Adrenal gland (tissue), 9 donors: ENCODE measurements at regions not wholly inside any gene's neighbourhood (a gene's known extent, or its start where the extent isn't known, plus 50 kb on each side); places are given as distances from the start of the nearest gene placed in this dataset.

Experiments used
- DNase-seq, 7 donors: peaks; one replicate each; pipeline ENCODE4 v3.0.0-alpha.2; 2019 to 2020
- H3K27ac ChIP-seq, 5 donors: fragments of 200-600 bp; sonication (generic) in 4 of 5; 1 replicate in 3 of 5; 2 replicates in 2 of 5; pipeline versions ENCODE4 v1.5.1 to v1.8.0; 2016 to 2020; ENCODE audit warnings: mild to moderate bottlenecking in 1 of 5
- H3K27me3 ChIP-seq: fragments of 200-600 bp; 2 replicates; pipeline ENCODE4 v1.8.0; 2021
- H3K36me3 ChIP-seq, 2 donors: fragments of 200-600 bp; replicated peaks in 1 of 2; 1 replicate in 1 of 2; 2 replicates in 1 of 2; pipeline versions ENCODE4 v1.5.1 to v1.8.0; 2018 to 2022
- H3K4me1 ChIP-seq, 2 donors: fragments of 200-600 bp; replicated peaks in 1 of 2; 1 replicate in 1 of 2; 2 replicates in 1 of 2; pipeline versions ENCODE4 v1.5.1 to v1.8.0; 2018 to 2021
- H3K4me3 ChIP-seq, 4 donors: fragments of 200-600 bp; sonication (generic) in 3 of 4; one replicate each; pipeline ENCODE4 v1.5.1; 2016 to 2018
- H3K9me3 ChIP-seq, 3 donors: fragments of 200-600 bp; sonication (generic) in 1 of 3; replicated peaks in 1 of 3; 1 replicate in 2 of 3; 2 replicates in 1 of 3; pipeline versions ENCODE4 v1.5.1 to v1.8.0; 2016 to 2021
- POLR2A ChIP-seq, 2 donors: fragments of 450-650 bp; IDR thresholded peaks; one replicate each; pipeline ENCODE4 v1.6.1; 2017; ENCODE audit warnings: antibody characterized with exemption in 2 of 2, mild to moderate bottlenecking in 2 of 2, moderate library complexity in 1 of 2
- WGBS, 4 donors: extraction: QIAGEN DNeasy Blood & Tissue Kit in 2 of 4; methylation state at CpG; one replicate each; pipeline versions ENCODE4 v1.1.5 to v1.1.7; 2013 to 2017; 5-methylcytosine and 5-hydroxymethylcytosine counted together
- intact Hi-C, 2 donors: fragments of 100-400 bp; cut with DNase I; formaldehyde crosslinking; loops; one replicate each; pipeline versions ENCODE4 v1.14.1 to v1.15.0; 2022 to 2023
- TF ChIP-seq, protein P1 (sequence below), 6 experiments: fragments of 450-650 bp in 4 of 6; fragments of 200-600 bp in 2 of 6; sonication (generic) in 1 of 6; IDR thresholded peaks; 1 replicate in 5 of 6; 2 replicates in 1 of 6; pipeline versions ENCODE4 v1.5.1 to v1.8.0; 2016 to 2021; ENCODE audit warnings: antibody characterized with exemption in 6 of 6, mild to moderate bottlenecking in 2 of 6, moderate library complexity in 1 of 6
- donor health status: healthy with polysubstance abuse.
- donor health status: Bipolar disorder and iron deficiency.
- donor health status: DM: yes; HTN: yes; CAD: no.
- donor health status: DM: no; HTN: no; CAD: no.
- donor health status: DM: no; HTN: no; CAD: no.

- intact Hi-C loops: no loop called here
- Histone ChIP-seq H3K4me1 (peaks cover 0 to 6% of the 10 kb centered on the region in 2 donors), H3K9me3 (no peaks in the 10 kb centered on the region), H3K4me3 (no peak overlapping the region), H3K27ac (no peak overlapping the region), H3K27me3 (no peaks in the 10 kb centered on the region), H3K36me3 (no peaks in the 10 kb centered on the region)
- no peak for DNase-seq
- WGBS, 4 donors: 71 to 81% (median 75%) methylated on average over 8 of the region's 8 CpGs
- TF ChIP-seq, protein P1, sequence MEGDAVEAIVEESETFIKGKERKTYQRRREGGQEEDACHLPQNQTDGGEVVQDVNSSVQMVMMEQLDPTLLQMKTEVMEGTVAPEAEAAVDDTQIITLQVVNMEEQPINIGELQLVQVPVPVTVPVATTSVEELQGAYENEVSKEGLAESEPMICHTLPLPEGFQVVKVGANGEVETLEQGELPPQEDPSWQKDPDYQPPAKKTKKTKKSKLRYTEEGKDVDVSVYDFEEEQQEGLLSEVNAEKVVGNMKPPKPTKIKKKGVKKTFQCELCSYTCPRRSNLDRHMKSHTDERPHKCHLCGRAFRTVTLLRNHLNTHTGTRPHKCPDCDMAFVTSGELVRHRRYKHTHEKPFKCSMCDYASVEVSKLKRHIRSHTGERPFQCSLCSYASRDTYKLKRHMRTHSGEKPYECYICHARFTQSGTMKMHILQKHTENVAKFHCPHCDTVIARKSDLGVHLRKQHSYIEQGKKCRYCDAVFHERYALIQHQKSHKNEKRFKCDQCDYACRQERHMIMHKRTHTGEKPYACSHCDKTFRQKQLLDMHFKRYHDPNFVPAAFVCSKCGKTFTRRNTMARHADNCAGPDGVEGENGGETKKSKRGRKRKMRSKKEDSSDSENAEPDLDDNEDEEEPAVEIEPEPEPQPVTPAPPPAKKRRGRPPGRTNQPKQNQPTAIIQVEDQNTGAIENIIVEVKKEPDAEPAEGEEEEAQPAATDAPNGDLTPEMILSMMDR (IDR thresholded peaks at IDR 0.05): no peak
- TF ChIP-seq POLR2A (IDR thresholded peaks at IDR 0.05): no peak
Measured at GRCh38 chr13:32850316-32851052, 165.7 kb upstream of the KL start.

DNA sequence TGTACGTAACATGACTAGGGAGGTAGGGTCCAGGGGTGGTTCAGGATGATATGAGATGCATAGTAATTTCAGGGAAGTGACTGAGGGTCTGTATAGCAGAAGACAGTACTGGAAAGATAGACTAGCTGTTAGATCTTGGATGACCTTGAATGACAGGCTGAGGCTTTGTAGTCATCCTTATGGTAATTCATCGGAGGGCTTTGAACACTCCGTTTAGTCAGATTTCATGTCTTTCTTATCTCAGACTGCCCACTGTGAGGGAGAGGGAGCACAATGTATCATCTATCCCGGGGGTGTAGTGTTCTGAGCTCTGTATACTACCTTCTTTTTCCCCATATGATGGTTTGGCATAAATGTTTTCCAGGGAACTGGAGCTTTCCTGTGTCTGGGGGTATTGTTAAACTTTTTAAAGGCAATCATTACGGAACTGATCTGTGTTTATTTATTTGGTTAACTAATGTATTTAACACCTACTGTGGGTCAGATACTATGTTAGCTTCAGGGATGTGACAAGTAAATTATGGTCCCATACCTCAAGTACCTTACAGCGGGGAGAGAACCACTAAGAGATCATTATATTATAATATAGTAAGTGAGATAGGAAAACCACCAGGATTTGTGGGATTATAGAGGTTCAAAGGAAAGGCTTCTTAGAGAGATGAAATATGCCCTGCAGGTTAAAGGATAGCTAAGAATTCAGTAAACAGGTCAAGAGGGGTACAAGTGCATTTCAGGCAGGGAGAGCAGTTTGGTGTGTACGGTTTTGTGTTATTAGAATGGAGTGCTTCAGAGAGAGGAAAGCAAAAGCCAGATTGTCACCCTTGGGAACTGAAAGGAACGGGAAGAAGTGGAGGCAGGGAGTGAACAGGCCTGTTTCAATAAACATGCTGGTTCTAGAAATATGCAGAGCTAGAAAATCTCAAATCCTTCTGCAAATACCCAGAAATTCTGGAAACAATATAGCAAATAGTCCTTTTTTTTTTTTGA is 164.8 kb upstream of the KL start:
- Histone ChIP-seq H3K36me3 (no peaks in the 10 kb centered on the region), H3K4me3 (no peak overlapping the region), H3K27ac (no peak overlapping the region), H3K9me3 (no peaks in the 10 kb centered on the region), H3K4me1 (peaks cover 0 to 3% of the 10 kb centered on the region in 2 donors), H3K27me3 (no peaks in the 10 kb centered on the region)
- DNase-seq: no peak
- TF ChIP-seq, protein P1 (IDR thresholded peaks at IDR 0.05): no peak
- no peak for TF ChIP-seq POLR2A (IDR thresholded peaks at IDR 0.05)
- intact Hi-C loops: no loop called here
- 64 to 77% (median 67%) methylated on average over 8 of the region's 8 CpGs for WGBS, 4 donors

DNA sequence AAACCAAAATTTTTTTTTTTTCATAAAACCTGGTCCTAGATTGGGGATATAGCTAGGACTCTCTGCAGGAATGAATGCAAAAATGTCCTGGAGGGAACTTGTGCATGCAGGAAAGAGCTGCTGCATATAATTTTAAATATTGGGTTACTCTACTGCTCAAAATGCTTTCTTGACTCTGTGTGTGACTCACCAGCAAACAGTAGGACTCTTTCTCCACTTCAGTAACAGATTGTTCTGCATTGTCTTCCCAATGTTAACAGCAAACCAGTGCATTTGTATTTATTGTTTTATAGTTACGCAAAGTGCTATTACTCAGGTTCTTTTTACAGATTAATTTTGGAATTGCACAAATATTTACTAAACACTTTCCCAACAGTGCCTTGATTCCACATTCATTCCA is 163.7 kb upstream of the KL start:
- intact Hi-C loops: no loop called here
- Histone ChIP-seq H3K27me3 (no peaks in the 10 kb centered on the region), H3K36me3 (no peaks in the 10 kb centered on the region), H3K4me1 (no peaks in the 10 kb centered on the region), H3K4me3 (no peak overlapping the region), H3K9me3 (no peaks in the 10 kb centered on the region), H3K27ac (no peak overlapping the region)
- WGBS, 4 donors: 82 to 90% (median 89%) methylated on average over 1 of the region's 1 CpG
- no peak for TF ChIP-seq POLR2A (IDR thresholded peaks at IDR 0.05)
- DNase-seq: no peak

GRCh38 chr13:32857077-32857476 is 159.1 kb upstream of the KL start:
- no peak for DNase-seq
- H3K9me3 ChIP-seq: no peaks in the 10 kb centered on the region
- no peaks in the 10 kb centered on the region for H3K36me3 ChIP-seq
- no peaks in the 10 kb centered on the region for H3K4me1 ChIP-seq
- H3K4me3 ChIP-seq: no peak overlapping the region
- 73 to 94% (median 84%) methylated on average over 2 of the region's 2 CpGs for WGBS, 4 donors
- no peaks in the 10 kb centered on the region for H3K27me3 ChIP-seq
- TF ChIP-seq, protein P1 (IDR thresholded peaks at IDR 0.05): no peak
- TF ChIP-seq POLR2A (IDR thresholded peaks at IDR 0.05): no peak
- H3K27ac ChIP-seq: no peak overlapping the region
- intact Hi-C loops: no loop called here
